ENCODE measurements at regions not wholly inside any gene's neighbourhood (a gene's known extent, or its start where the extent isn't known, plus 50 kb on each side); places are given as distances from the start of the nearest gene placed in this dataset.

- in situ Hi-C loops (cut with MboI) = no loop called here
- Histone ChIP-seq H3K79me2 (ENCODE audit: control insufficient read depth, insufficient read depth, low read length) (no peaks in the 10 kb centered on the region), H3K27ac (ENCODE audit: control insufficient read depth, insufficient read depth) (no peak overlapping the region), H3K4me3 (no peak overlapping the region), H3K9ac (ENCODE audit: control insufficient read depth, insufficient read depth, low read length) (no peak overlapping the region), H3K9me3 (replicated peaks; ENCODE audit: control insufficient read depth, insufficient read depth, low read length) (no peaks in the 10 kb centered on the region), H2AFZ (ENCODE audit: control insufficient read depth, low read depth, low read length) (no peak overlapping the region), H4K20me1 (ENCODE audit: control insufficient read depth, insufficient read depth) (no peaks in the 10 kb centered on the region), H3K4me2 (ENCODE audit: control insufficient read depth, insufficient read depth) (no peak overlapping the region), H3K27me3 (replicated peaks in 1 of 2; ENCODE audit: control insufficient read depth in 2 of 2, insufficient read depth in 2 of 2, low read length in 1 of 2) (no peaks in the 10 kb centered on the region), H3K36me3 (ENCODE audit: control insufficient read depth in 2 of 2, insufficient read depth in 2 of 2, low read length in 1 of 2) (no peaks in the 10 kb centered on the region), H3K4me1 (ENCODE audit: control insufficient read depth, insufficient read depth, low read length) (no peaks in the 10 kb centered on the region)
- CTCF ChIA-PET = no interaction called here
- FAIRE-seq (no peak), ATAC-seq (no peak), DNase-seq (ENCODE audit: low read depth, low spot score) (no peak)
- intact Hi-C loops (cut with micrococcal nuclease; ENCODE audit: unreplicated experiment) = no loop called here
- no TSS peak for BruUV-seq (replicated peaks)
- RAD21 ChIA-PET (ENCODE audit: unreplicated experiment) = no interaction called here
- WGBS (ENCODE audit: insufficient coverage, insufficient replicate concordance, low lambda C conversion rate, missing lambda C conversion rate) = 2% methylated on average over 4 of the region's 4 CpGs
- POLR2A ChIA-PET = no interaction called here
- SMC1A ChIA-PET (ENCODE audit: uncharacterized antibody, unreplicated experiment) = no interaction called here
- no peak for TF ChIP-seq ATF7 (IDR thresholded peaks at IDR 0.05; ENCODE audit: low read depth)
- TF ChIP-seq KLF5 (IDR thresholded peaks at IDR 0.05; ENCODE audit: partially characterized antibody) = no peak
- TF ChIP-seq RBBP5 (conservative IDR thresholded peaks at IDR 0.05) = no peak
- TF ChIP-seq PAX8 (IDR thresholded peaks at IDR 0.05) = no peak
Measured at GRCh38 chr16:61002479-61003204, 1033.6 kb downstream of the CDH8 start.

GRCh38 chr16:60991886-60992285, 1044.4 kb downstream of the CDH8 start:
- no peak for TF ChIP-seq MAX (IDR thresholded peaks at IDR 0.05; ENCODE audit: low read depth, low read length)
- ChIA-PET RAD21 (ENCODE audit: unreplicated experiment) (no interaction called here), SMC1A (ENCODE audit: uncharacterized antibody, unreplicated experiment) (no interaction called here), CTCF (no interaction called here), POLR2A (interaction anchor here (0.7 kb wide), 1 partner anchor 754 kb away, joined by 3 read pairs; no protein-coding TSS in a partner anchor)
- Histone ChIP-seq H3K79me2 (ENCODE audit: control insufficient read depth, insufficient read depth, low read length) (no peaks in the 10 kb centered on the region), H3K4me3 (no peak overlapping the region), H3K4me1 (ENCODE audit: control insufficient read depth, insufficient read depth, low read length) (no peaks in the 10 kb centered on the region), H3K9ac (ENCODE audit: control insufficient read depth, insufficient read depth, low read length) (no peak overlapping the region), H3K36me3 (ENCODE audit: control insufficient read depth in 2 of 2, insufficient read depth in 2 of 2, low read length in 1 of 2) (no peaks in the 10 kb centered on the region), H4K20me1 (ENCODE audit: control insufficient read depth, insufficient read depth) (no peaks in the 10 kb centered on the region), H3K27me3 (replicated peaks in 1 of 2; ENCODE audit: control insufficient read depth in 2 of 2, insufficient read depth in 2 of 2, low read length in 1 of 2) (no peaks in the 10 kb centered on the region), H3K4me2 (ENCODE audit: control insufficient read depth, insufficient read depth) (no peak overlapping the region), H3K27ac (ENCODE audit: control insufficient read depth, insufficient read depth) (no peak overlapping the region), H3K9me3 (replicated peaks; ENCODE audit: control insufficient read depth, insufficient read depth, low read length) (no peaks in the 10 kb centered on the region), H2AFZ (ENCODE audit: control insufficient read depth, low read depth, low read length) (no peak overlapping the region)
- intact Hi-C loops (cut with micrococcal nuclease; ENCODE audit: unreplicated experiment) = no loop called here
- BruUV-seq (replicated peaks) = no TSS peak
- ATAC-seq = no peak
- no peak for DNase-seq (ENCODE audit: low read depth, low spot score)
- FAIRE-seq = no peak
- in situ Hi-C loops (cut with MboI) = no loop called here
